GM19043 (cell line): ENCODE measurements at regions not wholly inside any gene's neighbourhood (a gene's known extent, or its start where the extent isn't known, plus 50 kb on each side); places are given as distances from the start of the nearest gene placed in this dataset.
"Not testable (repeated sequence)": the region's sequence is repeated elsewhere in the genome, so short reads cannot be mapped to it uniquely, and the experiment has no call there.

Experiments
- ATAC-seq: cut with Tn5 transposase; IDR thresholded peaks from one replicate; pipeline ENCODE4 v1.9.1; 2021; ENCODE audit warnings: low read depth; ENCODE audit not compliant: unreplicated experiment

DNA sequence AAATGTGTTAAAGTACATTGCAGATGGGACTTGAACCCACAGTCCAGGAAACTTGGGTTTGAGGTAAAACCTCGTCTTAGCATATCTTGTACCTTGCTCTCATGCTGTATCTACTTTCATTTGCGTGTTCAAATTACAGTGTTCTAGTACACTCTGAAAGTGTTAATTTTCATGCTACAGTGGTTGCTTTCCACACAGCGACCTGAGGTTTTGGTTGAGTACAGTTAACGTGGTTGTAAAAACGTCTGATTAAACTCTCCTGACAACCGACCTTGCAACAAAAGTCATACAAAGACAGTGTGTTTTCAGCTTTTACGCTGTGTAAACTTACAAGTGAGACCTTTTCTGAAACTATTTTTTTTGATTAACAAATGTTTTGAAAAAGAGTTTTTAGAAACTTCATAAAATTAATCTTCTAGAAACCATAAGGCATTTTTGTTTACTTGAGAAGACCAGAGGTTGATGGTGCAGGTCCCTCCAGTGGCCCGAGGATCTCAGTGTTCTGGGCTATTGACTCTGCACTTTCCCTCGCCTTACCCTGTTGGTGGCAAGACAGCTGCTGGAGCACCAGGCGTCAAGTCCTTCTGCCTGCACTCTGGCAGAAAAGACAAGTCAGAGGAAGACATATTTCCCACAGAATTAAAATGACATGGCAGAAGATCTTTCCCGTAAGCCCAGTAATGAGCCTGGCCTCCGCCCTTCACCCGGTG is 334.0 kb downstream of the THBS2 start:
- no peak for ATAC-seq

DNA sequence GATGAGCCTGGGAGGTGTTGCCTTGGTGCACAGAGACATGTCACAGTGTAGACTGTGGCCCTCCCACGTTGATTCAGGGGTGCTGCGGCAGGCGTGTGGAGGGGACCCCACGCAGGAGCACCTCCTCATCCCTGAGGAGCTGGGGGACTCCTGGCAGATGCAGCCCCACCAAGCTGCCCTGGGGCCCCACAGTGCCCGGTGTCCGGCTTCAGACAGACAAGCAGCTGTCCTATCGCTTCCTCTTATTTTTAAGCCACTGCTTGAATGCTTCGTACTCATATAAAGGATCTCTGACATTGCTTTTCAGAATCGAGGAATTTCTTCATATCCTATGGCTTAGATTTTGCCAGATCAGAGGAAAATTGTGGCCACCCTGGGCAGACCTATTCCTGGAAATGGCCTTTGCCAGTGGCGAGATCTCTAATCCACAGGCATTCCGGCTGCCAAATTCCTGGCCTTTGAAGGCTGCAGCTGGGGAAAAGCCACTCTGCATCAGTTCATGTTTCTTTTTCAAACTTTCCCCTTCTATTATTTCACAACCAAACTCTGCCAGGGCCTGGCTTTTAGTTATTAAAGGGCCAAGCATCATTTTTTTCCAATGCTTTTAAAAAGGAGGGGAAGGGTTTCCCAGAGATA is 337.0 kb downstream of the THBS2 start:
- ATAC-seq, result no peak

DNA sequence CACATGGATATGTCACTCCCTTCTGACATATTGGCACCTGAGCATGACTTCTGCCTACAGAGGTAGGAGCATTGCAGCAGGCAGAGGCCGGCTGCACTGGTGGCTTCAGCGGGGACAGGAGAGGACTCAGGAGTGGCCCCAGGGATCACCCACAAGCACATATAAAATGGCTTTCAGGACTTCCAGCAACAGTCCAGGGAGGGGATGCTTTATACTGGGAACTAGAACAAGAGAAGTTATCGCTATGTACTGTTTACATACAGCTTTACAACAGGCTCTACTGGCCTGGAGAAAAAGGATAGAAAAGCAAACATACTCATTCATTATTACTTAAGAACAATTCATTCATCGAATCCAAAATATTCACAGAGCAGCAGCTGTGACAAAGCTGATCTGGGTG is 337.8 kb downstream of the THBS2 start:
- ATAC-seq, result no peak

DNA sequence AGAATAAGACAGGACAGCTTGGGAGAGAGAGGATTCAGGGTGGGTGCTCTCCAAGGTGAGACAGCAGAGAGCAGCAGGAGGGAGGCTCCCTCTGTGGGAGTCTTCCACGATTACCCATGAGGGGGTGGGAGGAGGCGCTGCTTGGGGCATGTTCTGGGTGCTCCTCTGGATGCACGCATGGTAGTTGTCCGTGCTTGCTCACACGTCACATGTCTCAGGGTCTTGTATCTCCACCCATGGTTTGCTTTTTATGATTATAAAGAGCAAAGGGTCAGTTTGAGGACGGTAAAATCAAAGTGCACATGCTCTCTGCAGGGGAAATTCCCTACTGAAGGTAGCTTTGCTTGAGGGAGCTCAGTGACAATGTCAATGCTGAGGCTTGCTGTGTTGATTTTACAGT is 338.4 kb downstream of the THBS2 start:
- no peak for ATAC-seq

DNA sequence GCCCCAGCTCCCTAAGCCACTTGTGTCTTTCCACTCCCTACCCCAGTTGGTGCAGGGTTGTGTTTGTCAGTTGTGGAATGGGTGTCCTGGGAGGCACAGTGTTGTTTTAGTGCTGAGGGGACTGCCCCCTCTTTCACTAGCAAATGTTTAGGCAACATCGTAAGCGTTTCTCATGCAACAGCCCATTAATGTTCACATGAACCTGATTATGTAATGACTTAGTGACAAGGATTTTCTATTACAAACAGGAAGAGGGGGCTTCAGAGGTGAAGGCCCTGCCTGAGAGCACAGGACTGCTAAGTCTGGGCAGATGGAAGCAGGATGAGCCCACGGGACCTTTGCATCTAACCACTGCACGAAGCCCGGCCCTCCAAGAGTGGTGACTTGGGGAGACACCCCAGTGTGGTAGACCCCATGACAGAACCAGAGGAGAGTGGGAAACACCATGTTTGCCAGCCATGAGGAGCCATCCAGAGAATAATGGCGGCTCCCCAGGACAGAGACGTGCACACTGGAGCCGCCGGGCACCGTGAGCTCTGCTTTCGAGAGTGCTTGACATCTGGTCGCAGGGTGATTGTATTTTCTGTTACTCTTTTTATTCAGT is 339.7 kb downstream of the THBS2 start:
- no peak for ATAC-seq

DNA sequence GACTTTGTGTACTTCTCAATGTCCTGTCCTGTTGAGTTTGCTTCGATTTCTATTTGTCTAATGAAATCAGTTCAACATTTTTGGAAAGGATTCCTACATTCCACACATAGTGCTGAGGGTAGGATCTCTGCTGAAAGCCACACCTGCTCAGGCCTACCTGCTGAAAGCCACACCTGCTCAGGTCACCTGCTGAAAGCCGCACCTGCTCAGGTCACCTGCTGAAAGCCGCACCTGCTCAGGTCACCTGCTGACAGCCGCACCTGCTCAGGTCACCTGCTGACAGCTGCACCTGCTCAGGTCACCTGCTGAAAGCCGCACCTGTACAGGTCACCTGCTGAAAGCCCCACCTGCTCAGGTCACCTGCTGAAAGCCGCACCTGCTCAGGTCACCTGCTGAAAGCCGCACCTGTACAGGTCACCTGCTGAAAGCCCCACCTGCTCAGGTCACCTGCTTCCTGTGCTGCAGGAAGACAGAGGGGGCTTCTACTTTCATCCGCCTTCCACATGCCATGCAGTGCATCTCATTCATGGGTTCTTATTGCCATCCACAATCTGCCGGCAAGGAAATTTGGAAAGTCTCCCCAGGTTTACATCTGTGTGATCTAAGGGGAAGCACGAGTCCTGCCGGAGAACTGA is 340.3 kb downstream of the THBS2 start:
- not testable (repeated sequence) for ATAC-seq

DNA sequence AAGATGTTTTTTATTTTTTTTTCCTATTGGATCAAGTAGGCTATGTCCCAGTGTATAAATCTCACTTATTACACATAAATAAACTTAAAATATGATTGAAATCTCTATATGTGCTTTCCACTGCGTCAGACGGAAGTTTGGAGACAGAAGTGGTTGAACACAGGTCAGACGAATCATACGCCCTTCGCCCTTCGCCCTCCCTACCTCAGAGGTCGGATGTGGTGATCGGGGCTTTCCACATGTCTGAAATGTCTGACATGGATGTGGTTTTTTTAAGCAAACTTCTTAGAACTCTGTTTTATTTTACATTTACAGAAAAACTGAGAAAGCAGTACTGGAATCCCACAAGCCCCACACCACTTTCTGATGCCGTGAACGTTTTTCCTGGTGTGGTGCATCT is 344.4 kb downstream of the THBS2 start:
- ATAC-seq, result no peak

DNA sequence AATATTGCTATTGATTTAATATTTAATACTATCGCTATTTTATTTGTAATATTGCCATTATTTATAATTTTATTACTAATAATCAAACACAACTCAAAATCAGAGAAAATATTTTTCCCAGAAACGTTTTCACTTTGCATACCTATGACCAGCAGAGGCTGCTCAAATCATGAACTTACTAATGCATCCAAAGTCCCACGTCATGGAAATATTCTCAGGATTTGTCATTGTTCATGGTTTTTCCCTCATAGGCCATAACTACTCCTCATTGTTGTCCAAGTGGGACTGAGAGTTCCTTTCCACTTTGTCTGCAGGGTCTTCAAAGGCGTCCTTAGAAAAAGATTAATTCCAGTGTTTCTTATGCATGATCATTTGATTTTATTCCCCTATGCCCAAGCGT is 344.8 kb downstream of the THBS2 start:
- ATAC-seq, result no peak

DNA sequence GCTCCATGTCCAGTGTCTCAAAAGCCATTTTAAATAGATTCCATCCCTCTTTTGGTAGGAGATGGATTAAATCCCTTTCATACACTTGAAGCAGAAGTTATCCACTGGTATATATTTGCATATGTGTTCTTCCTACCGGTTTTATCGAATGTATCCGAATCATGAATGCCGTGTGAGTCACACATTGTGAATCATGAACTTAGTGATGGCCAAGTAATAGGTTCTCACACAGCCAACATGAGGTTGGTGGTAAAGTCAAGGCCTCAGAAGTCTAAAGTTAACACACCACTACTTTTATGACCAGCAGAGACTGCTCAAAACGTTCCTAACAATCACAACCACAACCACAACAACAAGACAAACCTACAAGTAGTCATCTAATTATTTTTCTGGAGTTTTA is 345.5 kb downstream of the THBS2 start:
- no peak for ATAC-seq

DNA sequence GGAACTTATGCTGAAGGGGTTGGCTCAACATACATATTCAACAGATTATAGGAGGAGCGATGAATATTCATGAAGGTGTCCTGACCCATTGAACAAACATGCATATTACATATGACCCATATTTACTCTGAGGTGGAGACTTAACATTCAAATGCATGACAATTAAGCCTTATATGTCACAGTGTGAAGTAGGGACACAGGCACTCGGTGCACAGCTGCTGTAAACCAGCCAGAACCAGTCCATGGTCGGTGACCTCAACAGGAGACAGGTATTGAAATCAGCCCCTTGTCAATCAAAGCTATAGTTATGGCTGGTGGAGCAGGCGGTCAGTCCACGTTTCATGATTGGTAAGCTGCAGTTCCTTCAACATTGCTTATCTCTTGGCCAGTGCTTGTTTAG is 347.3 kb downstream of the THBS2 start:
- no peak for ATAC-seq

DNA sequence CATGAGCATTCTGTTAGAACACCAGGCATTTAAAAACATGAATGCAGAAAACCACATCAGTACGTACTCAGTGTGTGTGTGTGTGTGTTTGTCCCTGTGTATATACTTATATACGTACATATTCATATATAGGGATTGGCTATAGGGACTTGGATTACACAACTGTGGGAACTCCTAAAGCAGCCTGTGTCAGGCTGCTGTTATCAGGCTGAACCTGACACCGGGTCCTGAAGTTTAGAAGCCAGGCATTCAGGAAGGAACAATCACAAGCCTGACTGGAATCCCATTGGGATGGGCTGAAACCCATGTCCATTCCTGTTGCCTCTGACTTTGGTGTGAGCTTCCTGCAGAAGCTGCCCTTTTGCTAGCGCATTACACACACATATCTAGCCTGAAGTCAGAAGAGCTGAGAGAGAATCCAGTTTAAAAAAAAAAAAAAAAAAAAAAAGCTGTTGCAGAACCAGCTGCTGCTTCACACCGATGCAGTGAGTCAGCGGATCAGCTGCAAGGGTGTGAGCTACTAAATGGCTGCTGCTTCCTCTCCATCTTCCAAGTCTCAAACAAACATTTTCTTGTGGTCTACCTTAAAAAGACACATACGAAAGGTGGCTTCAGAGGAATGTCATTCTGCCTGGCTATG is 348.1 kb downstream of the THBS2 start:
- no peak for ATAC-seq

DNA sequence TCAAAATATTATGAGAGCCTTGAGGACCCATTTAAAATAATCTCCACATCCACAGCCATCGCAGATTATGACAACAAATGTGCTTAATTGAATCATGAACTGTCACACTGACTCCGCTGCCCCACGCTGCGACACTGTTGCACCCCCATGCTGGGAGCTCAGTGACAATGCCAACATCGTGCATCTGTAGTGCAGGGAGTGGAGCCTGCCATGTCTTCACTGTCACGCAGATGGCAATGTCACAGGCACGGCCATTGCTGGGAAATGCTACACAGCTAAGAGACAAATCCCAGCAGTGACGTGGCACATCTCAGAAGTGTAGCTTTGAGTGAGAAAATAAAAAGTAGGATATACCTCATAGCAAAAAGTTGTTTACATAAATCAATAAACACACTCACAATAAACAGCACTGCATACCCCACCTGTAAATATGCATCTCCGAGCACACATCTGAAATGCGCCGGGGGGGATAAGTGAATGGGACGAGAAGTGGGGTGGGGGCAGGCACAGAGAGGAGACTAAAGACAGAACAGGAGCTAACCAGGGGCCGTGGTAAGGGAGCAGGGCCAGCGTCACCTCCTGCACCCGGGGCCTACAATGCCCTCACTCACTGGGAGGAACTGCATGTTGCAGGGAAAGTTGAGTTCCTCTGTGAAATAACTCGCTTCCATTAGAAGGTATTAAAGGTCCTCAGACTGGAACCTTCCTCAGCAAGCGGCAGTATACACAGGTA is 349.9 kb downstream of the THBS2 start:
- ATAC-seq, result no peak

DNA sequence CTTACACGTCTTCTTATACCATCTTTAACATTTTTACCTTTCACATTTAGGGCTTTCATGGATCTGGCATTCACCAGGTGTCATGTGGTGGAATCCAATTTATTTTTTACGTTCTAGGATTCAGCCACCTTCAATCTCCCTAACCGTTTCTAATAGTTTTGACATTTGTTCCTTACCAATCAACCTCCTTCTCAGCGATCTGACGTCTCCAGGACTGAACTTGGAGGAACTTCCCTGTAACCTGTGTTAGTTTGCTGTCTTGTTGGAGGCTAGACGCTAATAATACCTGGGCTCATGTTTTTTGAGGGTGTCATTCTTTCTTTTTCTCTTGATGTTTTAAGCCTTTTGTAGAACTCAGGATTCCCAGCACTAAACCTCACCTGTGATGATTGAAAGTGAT is 351.6 kb downstream of the THBS2 start:
- no peak for ATAC-seq

DNA sequence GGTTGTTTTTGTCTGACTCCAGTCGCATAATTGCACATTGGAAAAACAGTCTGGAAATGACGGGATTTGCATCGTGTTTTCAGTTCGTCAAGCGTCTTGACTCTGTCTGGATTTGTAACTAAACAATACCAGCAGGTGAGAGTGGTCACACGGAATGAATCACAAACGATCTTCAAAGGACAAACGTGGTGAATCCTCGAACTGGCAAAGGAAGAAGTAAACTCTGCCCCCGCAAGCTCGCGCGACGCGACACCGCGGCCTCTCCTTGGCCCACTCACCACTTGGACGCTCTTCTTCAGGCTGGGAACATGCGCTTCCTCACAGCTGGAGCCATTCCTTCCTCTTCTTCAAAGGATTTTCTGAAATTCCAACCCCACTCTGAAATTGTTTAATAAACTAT is 352.6 kb downstream of the THBS2 start:
- ATAC-seq, result no peak

DNA sequence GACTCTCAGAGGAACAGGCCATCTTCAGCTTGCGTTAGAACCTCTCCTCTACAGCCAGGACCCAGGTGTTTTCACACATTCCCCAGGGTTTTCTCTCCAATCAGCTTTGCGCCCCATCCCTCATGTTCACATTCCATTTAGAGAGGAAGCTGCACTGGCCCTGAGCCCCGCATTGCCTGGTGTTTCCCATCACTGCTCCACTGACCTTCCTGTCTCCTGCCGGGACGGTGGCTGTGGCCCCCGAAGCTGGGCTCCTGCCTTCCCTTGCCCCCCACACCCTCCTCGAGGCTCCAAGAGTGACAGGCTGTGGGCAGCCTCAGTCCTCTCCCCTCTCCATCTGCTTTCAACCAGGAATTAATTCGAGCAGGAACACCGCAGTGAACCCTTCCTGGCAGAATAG is 357.3 kb downstream of the THBS2 start:
- no peak for ATAC-seq

DNA sequence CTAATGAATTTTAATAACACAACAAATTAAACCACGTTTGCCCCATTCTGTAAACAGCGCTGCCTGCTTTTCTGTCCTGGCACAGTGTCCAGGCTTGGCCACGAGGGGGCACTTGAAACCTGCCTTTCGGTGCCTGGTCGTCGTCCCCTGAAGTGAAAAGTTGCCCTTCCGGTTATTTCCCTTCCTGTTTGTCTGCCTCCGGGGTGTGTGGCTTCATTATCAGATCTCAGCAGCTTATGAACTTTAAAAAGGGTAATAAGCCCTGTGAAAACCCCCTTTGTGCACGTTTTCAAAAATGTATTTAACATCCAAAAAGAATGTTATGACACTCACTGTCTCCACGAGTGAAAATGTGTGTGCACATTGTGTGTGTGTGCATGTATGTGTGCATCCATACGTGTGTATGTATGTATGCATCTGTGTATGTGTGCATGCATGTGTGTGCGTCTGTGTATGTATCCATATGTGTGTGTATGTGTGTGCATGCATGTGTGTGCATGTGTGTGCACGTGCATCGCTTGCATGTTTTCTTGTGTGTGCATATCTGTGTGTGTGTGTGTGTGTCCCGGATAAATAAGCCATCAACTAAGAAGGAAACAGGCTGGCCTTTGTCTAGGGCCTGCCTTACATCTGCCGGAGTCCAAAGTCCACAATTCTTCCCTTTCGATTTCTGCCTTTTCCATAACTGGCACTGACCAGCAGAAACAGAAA is 358.4 kb downstream of the THBS2 start:
- ATAC-seq, result peak; percentile 98

DNA sequence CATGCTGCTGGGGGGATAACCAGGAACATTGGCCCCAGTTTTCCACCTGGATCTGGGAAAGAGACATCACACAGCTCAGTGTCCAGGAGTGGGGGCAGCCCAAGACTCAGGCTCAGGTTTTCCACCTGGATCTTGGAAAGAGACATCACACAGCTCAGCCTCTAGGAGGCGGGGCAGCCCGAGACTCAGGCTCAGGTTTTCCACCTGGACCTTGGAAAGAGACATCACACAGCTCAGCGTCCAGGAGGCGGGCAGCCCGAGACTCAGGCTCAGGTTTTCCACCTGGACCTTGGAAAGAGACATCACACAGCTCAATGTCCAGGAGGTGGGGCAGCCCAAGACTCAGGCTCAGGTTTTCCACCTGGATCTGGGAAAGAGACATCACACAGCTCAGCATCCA is 361.6 kb downstream of the THBS2 start:
- ATAC-seq, result no peak

DNA sequence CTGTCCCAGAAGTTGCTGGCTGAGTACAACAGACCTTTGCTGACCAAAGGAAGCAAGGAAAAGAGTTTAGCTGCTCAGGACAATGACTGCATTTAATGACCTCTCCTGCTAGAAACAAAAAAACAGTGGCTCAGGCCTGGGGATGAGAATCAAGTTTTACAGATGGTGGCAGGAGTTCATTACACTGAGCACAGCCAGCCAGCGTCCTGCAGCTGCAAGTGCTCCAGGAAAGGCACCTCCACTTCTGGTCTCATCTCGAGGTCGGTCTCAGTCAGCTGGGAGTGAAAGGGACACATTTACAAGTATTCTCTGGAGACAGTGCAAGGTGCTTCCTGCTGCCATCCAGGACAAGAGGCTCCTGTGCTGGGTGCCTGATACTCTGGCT is 362.7 kb downstream of the THBS2 start:
- no peak for ATAC-seq

DNA sequence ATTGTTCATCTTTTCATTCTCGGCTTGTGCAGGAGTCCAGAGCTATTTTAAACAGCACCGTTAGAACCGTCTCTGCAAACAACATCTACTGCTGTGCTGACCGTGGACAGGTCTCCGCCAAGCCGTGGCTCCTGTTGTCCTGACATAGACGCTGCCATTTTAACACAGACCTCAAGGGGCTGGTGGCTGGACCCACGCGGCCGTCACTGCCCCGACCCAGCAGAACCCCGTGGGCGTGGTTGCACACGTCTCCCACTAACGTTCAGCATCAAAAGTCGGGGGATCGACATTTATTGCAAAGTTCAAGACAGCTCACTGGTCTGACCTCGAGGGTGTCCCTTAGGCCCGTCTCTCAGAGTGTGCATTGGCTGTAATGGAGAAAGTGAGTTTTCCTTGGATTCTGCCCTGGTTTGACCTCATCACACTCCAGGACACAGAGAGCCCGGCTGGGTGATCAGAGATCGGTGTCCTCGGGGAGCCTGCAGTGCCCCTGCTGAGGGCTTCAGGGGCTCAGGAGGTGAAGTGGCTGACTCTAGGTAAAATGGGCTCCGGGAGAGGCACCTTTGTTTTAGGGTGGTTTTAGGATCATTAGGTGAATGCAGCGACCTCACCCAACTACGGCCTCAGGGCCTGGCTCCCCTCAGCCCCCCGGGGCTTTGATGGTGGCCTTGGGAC is 363.2 kb downstream of the THBS2 start:
- no peak for ATAC-seq
